GM12873 (cell line): ENCODE measurements at regions not wholly inside any gene's neighbourhood (a gene's known extent, or its start where the extent isn't known, plus 50 kb on each side); places are given as distances from the start of the nearest gene placed in this dataset.

Experiments used
- CTCF ChIP-seq: IDR thresholded peaks from 2 replicates; pipeline ENCODE4 v1.5.1; 2012; ENCODE audit warnings: low read depth, mild to moderate bottlenecking, moderate library complexity, low read length, control low read depth; ENCODE audit not compliant: insufficient read depth; ENCODE audit errors: missing control alignments

GRCh38 chr1:163406772-163407171 is 85.0 kb downstream of the NUF2 start:
- TF ChIP-seq CTCF: no peak

GRCh38 chr1:163408262-163408661 is 86.5 kb downstream of the NUF2 start:
- no peak for TF ChIP-seq CTCF

- peak; percentile 83 for TF ChIP-seq CTCF
Measured at GRCh38 chr1:163410073-163410999, 88.6 kb downstream of the NUF2 start.

- no peak for TF ChIP-seq CTCF
Measured at GRCh38 chr1:163412221-163412620, 90.5 kb downstream of the NUF2 start.

GRCh38 chr1:163414778-163415177 is 93.0 kb downstream of the NUF2 start:
- TF ChIP-seq CTCF: no peak

- no peak for TF ChIP-seq CTCF
Measured at GRCh38 chr1:163421701-163422100, 99.9 kb downstream of the NUF2 start.

GRCh38 chr1:163422738-163423404 is 101.1 kb downstream of the NUF2 start:
- TF ChIP-seq CTCF: no peak
